Neuron (in vitro differentiated cells): ENCODE measurements at regions not wholly inside any gene's neighbourhood (a gene's known extent, or its start where the extent isn't known, plus 50 kb on each side); places are given as distances from the start of the nearest gene placed in this dataset.
"Not testable (repeated sequence)": the region's sequence is repeated elsewhere in the genome, so short reads cannot be mapped to it uniquely, and the experiment has no call there.

Source experiments
- H2AFZ ChIP-seq: one replicate; pipeline ENCODE4 v1.6.1; 2013; ENCODE audit warnings: low read depth, mild to moderate bottlenecking, inconsistent platforms, low read length, moderate library complexity
- H3K27me3 ChIP-seq: one replicate; pipeline ENCODE4 v1.6.1; 2013; ENCODE audit warnings: low read length; ENCODE audit not compliant: insufficient read depth
- H3K36me3 ChIP-seq: one replicate; pipeline ENCODE4 v1.6.1; 2013; ENCODE audit warnings: low read length; ENCODE audit not compliant: insufficient read depth
- H3K4me1 ChIP-seq: one replicate; pipeline ENCODE4 v1.6.1; 2013; ENCODE audit warnings: low read length; ENCODE audit not compliant: insufficient read depth
- H3K4me3 ChIP-seq: 2 replicates; pipeline ENCODE4 v1.5.1; 2013; ENCODE audit warnings: mild to moderate bottlenecking, low read length, moderate library complexity
- H3K9me3 ChIP-seq: one replicate; pipeline ENCODE4 v1.6.1; 2013; ENCODE audit warnings: low read length

GRCh38 chr12:66753810-66754209 is 74.9 kb upstream of the GRIP1 start:
- H3K4me1 ChIP-seq, result no peaks in the 10 kb centered on the region
- H2AFZ ChIP-seq, result no peak overlapping the region
- H3K9me3 ChIP-seq, result no peaks in the 10 kb centered on the region
- H3K27me3 ChIP-seq, result no peaks in the 10 kb centered on the region
- no peak overlapping the region for H3K4me3 ChIP-seq
- no peaks in the 10 kb centered on the region for H3K36me3 ChIP-seq

GRCh38 chr12:66755727-66756395 is 77.0 kb upstream of the GRIP1 start:
- H3K36me3 ChIP-seq, result no peaks in the 10 kb centered on the region
- H3K9me3 ChIP-seq, result no peaks in the 10 kb centered on the region
- no peaks in the 10 kb centered on the region for H3K27me3 ChIP-seq
- no peak overlapping the region for H2AFZ ChIP-seq
- no peak overlapping the region for H3K4me3 ChIP-seq
- no peaks in the 10 kb centered on the region for H3K4me1 ChIP-seq

DNA sequence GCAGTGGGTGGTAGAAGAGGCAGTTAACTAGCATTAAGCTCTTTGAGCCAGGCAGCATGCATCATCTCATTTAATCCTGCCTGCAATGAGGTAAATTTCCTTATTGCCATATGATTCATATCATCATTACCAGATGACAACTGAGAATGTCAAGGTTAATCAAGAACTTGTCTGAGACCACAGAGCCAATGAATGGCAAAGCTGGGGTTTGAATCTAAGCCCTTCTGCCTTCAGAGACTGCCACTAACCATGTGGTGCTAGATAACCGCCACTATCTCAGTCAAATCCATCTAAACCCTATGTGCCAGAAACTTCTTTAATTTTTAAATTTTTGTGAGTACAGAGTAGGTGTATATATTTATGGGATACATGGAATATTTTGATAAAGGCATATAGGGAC is 77.8 kb upstream of the GRIP1 start:
- Histone ChIP-seq H3K9me3 (no peaks in the 10 kb centered on the region), H2AFZ (no peak overlapping the region), H3K4me3 (no peak overlapping the region), H3K27me3 (no peaks in the 10 kb centered on the region), H3K4me1 (no peaks in the 10 kb centered on the region), H3K36me3 (no peaks in the 10 kb centered on the region)

DNA sequence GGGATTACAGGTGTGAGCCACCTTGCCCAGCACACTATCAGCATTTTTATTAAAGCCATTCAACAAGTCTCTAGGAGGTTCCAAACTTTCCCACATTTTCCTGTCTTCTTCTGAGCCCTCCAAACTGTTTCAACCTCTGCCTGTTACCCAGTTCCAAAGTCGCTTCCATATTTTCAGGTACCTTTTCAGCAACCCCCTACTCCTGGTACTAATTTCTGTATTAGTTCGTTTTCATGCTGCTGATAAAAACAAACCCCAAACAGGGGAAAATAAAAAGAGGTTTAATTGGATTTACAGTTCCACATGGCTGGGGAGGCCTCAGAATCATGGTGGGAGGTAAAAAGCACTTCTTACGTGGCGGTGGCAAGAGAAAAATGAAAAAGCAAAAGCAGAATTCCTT is 81.2 kb upstream of the GRIP1 start:
- H3K4me3 ChIP-seq, H3K27me3 ChIP-seq, H3K9me3 ChIP-seq, H2AFZ ChIP-seq, H3K36me3 ChIP-seq, H3K4me1 ChIP-seq: not testable (repeated sequence)

DNA sequence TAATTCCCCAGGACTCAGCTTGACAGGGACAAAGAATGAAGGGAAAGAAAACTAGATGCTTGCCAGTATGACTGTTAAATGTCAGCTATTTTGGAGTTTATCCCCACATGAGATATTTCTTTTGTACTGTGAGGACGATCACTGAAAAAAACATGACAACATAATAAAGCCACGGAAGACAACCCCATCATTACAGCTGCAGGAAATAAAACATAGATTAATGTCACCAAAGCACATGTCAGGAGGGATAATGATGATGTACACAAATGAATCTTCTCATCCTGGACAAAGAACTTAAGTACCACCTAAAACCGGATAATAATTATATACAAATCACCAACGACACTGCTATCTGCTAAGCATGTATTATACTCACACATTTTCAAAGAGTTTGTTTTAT is 84.6 kb upstream of the GRIP1 start:
- Histone ChIP-seq H3K4me1 (peaks cover 6% of the 10 kb centered on the region), H3K27me3 (no peaks in the 10 kb centered on the region), H3K36me3 (no peaks in the 10 kb centered on the region), H2AFZ (no peak overlapping the region), H3K4me3 (no peak overlapping the region), H3K9me3 (no peaks in the 10 kb centered on the region)

DNA sequence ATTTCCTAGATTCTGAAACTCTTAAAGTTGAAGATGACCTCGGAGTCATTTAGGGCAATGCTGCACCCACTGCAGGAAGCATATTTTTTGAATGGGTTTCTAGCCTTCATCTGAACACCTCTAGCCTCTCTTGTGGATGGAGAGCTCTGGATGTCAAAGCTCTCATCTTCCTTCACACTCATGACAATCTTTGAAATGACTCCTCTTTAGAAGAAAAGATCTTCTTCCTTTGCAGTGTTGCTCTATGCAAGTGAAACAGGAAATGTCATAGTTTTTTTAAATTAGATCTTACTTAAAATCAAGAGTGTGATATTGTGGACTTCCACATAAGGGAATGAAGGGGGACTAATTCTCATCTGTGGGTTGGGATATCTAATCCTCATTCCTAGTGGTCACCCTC is 86.3 kb upstream of the GRIP1 start:
- Histone ChIP-seq H3K27me3 (no peaks in the 10 kb centered on the region), H3K9me3 (no peaks in the 10 kb centered on the region), H3K36me3 (no peaks in the 10 kb centered on the region), H2AFZ (no peak overlapping the region), H3K4me3 (no peak overlapping the region), H3K4me1 (peaks cover 6% of the 10 kb centered on the region)

DNA sequence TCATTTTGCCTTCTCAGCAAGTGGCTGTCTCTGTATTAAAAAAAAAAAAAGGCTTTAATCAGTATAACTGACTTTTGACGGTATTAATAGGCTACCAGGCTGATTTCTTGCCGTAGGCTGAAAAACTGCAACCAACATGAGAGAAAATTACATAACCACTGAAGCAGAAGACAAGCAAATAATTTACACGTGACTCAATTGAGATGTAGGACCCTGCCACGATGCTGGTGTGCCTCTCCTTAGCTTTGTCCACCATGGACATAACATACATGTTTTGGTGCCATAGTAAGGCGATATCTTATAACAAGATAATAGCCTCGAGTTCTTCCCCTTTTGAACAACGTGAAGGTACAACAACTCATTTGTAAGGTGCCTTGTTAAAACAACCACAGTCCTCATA is 88.7 kb upstream of the GRIP1 start:
- H3K4me3 ChIP-seq, result no peak overlapping the region
- peaks cover 6% of the 10 kb centered on the region for H3K4me1 ChIP-seq
- no peaks in the 10 kb centered on the region for H3K36me3 ChIP-seq
- H3K9me3 ChIP-seq, result no peaks in the 10 kb centered on the region
- no peaks in the 10 kb centered on the region for H3K27me3 ChIP-seq
- H2AFZ ChIP-seq, result no peak overlapping the region

- no peak overlapping the region for H2AFZ ChIP-seq
- H3K4me3 ChIP-seq, result no peak overlapping the region
- H3K9me3 ChIP-seq, result no peaks in the 10 kb centered on the region
- H3K36me3 ChIP-seq, result no peaks in the 10 kb centered on the region
- peaks cover 2% of the 10 kb centered on the region for H3K4me1 ChIP-seq
- no peaks in the 10 kb centered on the region for H3K27me3 ChIP-seq
Measured at GRCh38 chr12:66768293-66768692, 89.4 kb upstream of the GRIP1 start.

GRCh38 chr12:66774929-66775328 is 96.1 kb upstream of the GRIP1 start:
- no peak overlapping the region for H3K4me3 ChIP-seq
- no peak overlapping the region for H2AFZ ChIP-seq
- no peaks in the 10 kb centered on the region for H3K36me3 ChIP-seq
- no peaks in the 10 kb centered on the region for H3K4me1 ChIP-seq
- H3K9me3 ChIP-seq, result no peaks in the 10 kb centered on the region
- H3K27me3 ChIP-seq, result no peaks in the 10 kb centered on the region

- no peak overlapping the region for H3K4me3 ChIP-seq
- no peaks in the 10 kb centered on the region for H3K27me3 ChIP-seq
Measured at GRCh38 chr12:66775871-66776270, 97.0 kb upstream of the GRIP1 start.

GRCh38 chr12:66776974-66777373 is 98.1 kb upstream of the GRIP1 start:
- no peaks in the 10 kb centered on the region for H3K4me1 ChIP-seq
- no peaks in the 10 kb centered on the region for H3K9me3 ChIP-seq
- no peaks in the 10 kb centered on the region for H3K36me3 ChIP-seq
- H2AFZ ChIP-seq, result no peak overlapping the region
- no peak overlapping the region for H3K4me3 ChIP-seq
- H3K27me3 ChIP-seq, result no peaks in the 10 kb centered on the region

More at GRCh38 chr12:66775871-66776270, 97.0 kb upstream of the GRIP1 start:
- H2AFZ ChIP-seq, result no peak overlapping the region
- H3K4me1 ChIP-seq, result no peaks in the 10 kb centered on the region
- no peaks in the 10 kb centered on the region for H3K9me3 ChIP-seq
- H3K36me3 ChIP-seq, result no peaks in the 10 kb centered on the region

- no peaks in the 10 kb centered on the region for H3K9me3 ChIP-seq
- H3K27me3 ChIP-seq, result no peaks in the 10 kb centered on the region
- H2AFZ ChIP-seq, result no peak overlapping the region
- H3K4me1 ChIP-seq, result no peaks in the 10 kb centered on the region
- no peak overlapping the region for H3K4me3 ChIP-seq
- no peaks in the 10 kb centered on the region for H3K36me3 ChIP-seq
Measured at GRCh38 chr12:66779466-66779865, 100.6 kb upstream of the GRIP1 start.

GRCh38 chr12:66786531-66787308 is 107.8 kb upstream of the GRIP1 start:
- H3K36me3 ChIP-seq, result no peaks in the 10 kb centered on the region
- H3K27me3 ChIP-seq, result no peaks in the 10 kb centered on the region
- no peak overlapping the region for H2AFZ ChIP-seq
- H3K4me1 ChIP-seq, result peaks cover 2% of the 10 kb centered on the region
- no peaks in the 10 kb centered on the region for H3K9me3 ChIP-seq
- H3K4me3 ChIP-seq, result no peak overlapping the region

GRCh38 chr12:66799551-66799950 is 120.7 kb upstream of the GRIP1 start:
- Histone ChIP-seq H3K4me1 (no peaks in the 10 kb centered on the region), H3K36me3 (no peaks in the 10 kb centered on the region), H3K4me3 (no peak overlapping the region), H2AFZ (no peak overlapping the region), H3K9me3 (no peaks in the 10 kb centered on the region), H3K27me3 (no peaks in the 10 kb centered on the region)
